ACC112 (cell line): ENCODE measurements at regions not wholly inside any gene's neighbourhood (a gene's known extent, or its start where the extent isn't known, plus 50 kb on each side); places are given as distances from the start of the nearest gene placed in this dataset.

Source experiments
- H2AFZ ChIP-seq: fragments of 200-600 bp; sonication (generic); one replicate; pipeline ENCODE4 v1.6.0; 2017; ENCODE audit warnings: antibody characterized with exemption, low read length; ENCODE audit not compliant: unreplicated experiment
- H3K27ac ChIP-seq: fragments of 200-600 bp; sonication (generic); 2 replicates; pipeline ENCODE4 v1.5.1; 2014; ENCODE audit warnings: low read depth, mild to moderate bottlenecking, antibody characterized with exemption, low read length, moderate library complexity
- H3K27me3 ChIP-seq: fragments of 200-600 bp; sonication (generic); 2 replicates; pipeline ENCODE4 v1.6.1; 2014; ENCODE audit warnings: mild to moderate bottlenecking, antibody characterized with exemption, low read length, moderate library complexity, mixed read lengths; ENCODE audit not compliant: insufficient read depth
- H3K36me3 ChIP-seq: fragments of 200-600 bp; sonication (generic); 2 replicates; pipeline ENCODE4 v1.6.1; 2016; ENCODE audit warnings: mild to moderate bottlenecking, antibody characterized with exemption, low read length, moderate library complexity, mixed read lengths; ENCODE audit not compliant: insufficient read depth
- H3K4me1 ChIP-seq: fragments of 200-600 bp; sonication (generic); one replicate; pipeline ENCODE4 v1.6.1; 2016; ENCODE audit warnings: low read length, mixed read lengths; ENCODE audit not compliant: insufficient read depth, unreplicated experiment, control insufficient read depth
- H3K4me3 ChIP-seq: fragments of 200-600 bp; sonication (generic); 2 replicates; pipeline ENCODE4 v1.5.1; 2014; ENCODE audit warnings: mild to moderate bottlenecking, low read depth, low read length
- H3K79me2 ChIP-seq: fragments of 200-600 bp; sonication (generic); one replicate; pipeline ENCODE4 v1.6.0; 2016; ENCODE audit warnings: low read length; ENCODE audit not compliant: control insufficient read depth, unreplicated experiment, insufficient read depth

DNA sequence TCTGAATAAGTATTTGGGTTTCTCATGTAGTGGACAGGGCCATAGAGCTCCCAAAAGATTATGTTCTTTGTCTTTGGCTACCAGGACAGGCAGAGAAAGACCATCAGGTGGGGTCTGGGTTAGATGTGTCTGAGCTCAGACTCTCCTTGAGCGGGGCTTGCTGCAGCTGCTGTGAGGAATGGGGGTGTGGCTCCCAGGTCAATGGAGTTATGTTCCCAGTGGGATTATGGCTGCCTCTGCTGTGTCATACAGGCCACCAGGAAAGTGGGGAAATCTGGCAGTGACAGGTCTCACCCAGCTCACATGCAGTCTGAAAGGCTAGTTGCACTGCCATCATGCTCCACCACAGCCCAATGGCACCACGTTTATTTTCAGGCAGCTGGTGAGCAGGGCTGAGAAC, 97.0 kb upstream of the FERD3L start:
- Histone ChIP-seq H3K79me2 (no peaks in the 10 kb centered on the region), H3K27me3 (no peaks in the 10 kb centered on the region), H3K36me3 (no peaks in the 10 kb centered on the region), H3K4me1 (no peaks in the 10 kb centered on the region), H2AFZ (no peak overlapping the region), H3K27ac (no peak overlapping the region), H3K4me3 (no peak overlapping the region)

- no peak overlapping the region for H3K27ac ChIP-seq
- no peak overlapping the region for H2AFZ ChIP-seq
Observed at GRCh38 chr7:19239951-19240350, 94.7 kb upstream of the FERD3L start.

GRCh38 chr7:19235680-19236079, 90.5 kb upstream of the FERD3L start:
- Histone ChIP-seq H2AFZ (no peak overlapping the region), H3K27me3 (no peaks in the 10 kb centered on the region), H3K4me3 (no peak overlapping the region), H3K36me3 (no peaks in the 10 kb centered on the region), H3K27ac (no peak overlapping the region), H3K4me1 (no peaks in the 10 kb centered on the region), H3K79me2 (no peaks in the 10 kb centered on the region)

More at GRCh38 chr7:19239951-19240350, 94.7 kb upstream of the FERD3L start:
- Histone ChIP-seq H3K27me3 (no peaks in the 10 kb centered on the region), H3K36me3 (no peaks in the 10 kb centered on the region), H3K79me2 (no peaks in the 10 kb centered on the region), H3K4me3 (no peak overlapping the region), H3K4me1 (no peaks in the 10 kb centered on the region)

GRCh38 chr7:19224951-19225350, 79.7 kb upstream of the FERD3L start:
- H3K27me3 ChIP-seq, result no peaks in the 10 kb centered on the region
- H3K4me1 ChIP-seq, result no peaks in the 10 kb centered on the region
- H3K4me3 ChIP-seq, result no peak overlapping the region
- no peaks in the 10 kb centered on the region for H3K36me3 ChIP-seq
- no peak overlapping the region for H2AFZ ChIP-seq
- no peak overlapping the region for H3K27ac ChIP-seq
- H3K79me2 ChIP-seq, result no peaks in the 10 kb centered on the region

DNA sequence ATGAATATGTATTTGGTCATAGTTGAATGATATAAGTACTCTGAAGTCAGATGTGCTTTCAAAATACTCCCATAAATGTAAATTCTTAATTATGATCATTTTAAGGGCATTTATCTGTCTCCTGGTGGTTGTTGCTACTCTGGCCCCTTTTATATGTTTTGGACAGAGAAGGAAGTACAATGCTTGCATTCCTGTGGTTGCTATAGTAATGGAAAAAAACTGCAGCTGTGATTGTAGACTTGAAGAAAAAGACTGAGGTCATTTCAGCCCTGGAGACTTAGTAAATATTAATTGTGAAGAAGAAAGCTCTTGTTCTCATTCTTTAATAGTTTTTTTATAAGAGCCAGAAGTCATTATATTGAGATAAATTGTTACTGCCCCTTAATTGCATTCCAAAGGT, 70.2 kb upstream of the FERD3L start:
- H3K4me1 ChIP-seq, result no peaks in the 10 kb centered on the region
- no peak overlapping the region for H3K27ac ChIP-seq
- no peak overlapping the region for H3K4me3 ChIP-seq
- H3K79me2 ChIP-seq, result no peaks in the 10 kb centered on the region
- no peaks in the 10 kb centered on the region for H3K36me3 ChIP-seq
- H3K27me3 ChIP-seq, result no peaks in the 10 kb centered on the region
- H2AFZ ChIP-seq, result peak overlapping the region; percentile 13

DNA sequence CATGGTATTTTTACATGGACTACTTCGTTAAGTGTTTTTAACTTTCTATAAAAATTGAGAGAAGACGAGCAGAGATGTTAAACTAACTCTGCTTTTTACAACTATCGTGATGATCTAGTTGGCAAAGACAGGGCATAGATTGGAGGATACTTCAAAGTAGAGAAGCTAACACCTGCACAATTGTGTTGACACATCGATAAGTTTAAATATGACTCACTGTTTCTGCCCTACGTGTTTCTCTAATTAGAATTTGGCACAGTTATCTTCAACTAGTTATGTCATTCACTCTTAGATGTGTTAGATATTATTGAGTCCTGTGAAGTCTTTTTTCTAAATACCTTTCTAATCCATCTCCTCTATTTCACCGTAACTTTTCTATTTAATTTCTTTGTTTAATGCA, 68.5 kb upstream of the FERD3L start:
- H2AFZ ChIP-seq, result no peak overlapping the region
- H3K27me3 ChIP-seq, result no peaks in the 10 kb centered on the region
- no peaks in the 10 kb centered on the region for H3K79me2 ChIP-seq
- no peak overlapping the region for H3K27ac ChIP-seq
- H3K4me1 ChIP-seq, result no peaks in the 10 kb centered on the region
- H3K36me3 ChIP-seq, result no peaks in the 10 kb centered on the region
- H3K4me3 ChIP-seq, result no peak overlapping the region

- Histone ChIP-seq H3K79me2 (no peaks in the 10 kb centered on the region), H3K36me3 (no peaks in the 10 kb centered on the region), H3K4me3 (no peak overlapping the region), H3K4me1 (no peaks in the 10 kb centered on the region), H2AFZ (peak overlapping the region; percentile 92), H3K27me3 (no peaks in the 10 kb centered on the region), H3K27ac (no peak overlapping the region)
Observed at GRCh38 chr7:19210893-19211413, 65.7 kb upstream of the FERD3L start.

GRCh38 chr7:19209166-19209696, 64.0 kb upstream of the FERD3L start:
- no peak overlapping the region for H3K4me3 ChIP-seq
- no peaks in the 10 kb centered on the region for H3K4me1 ChIP-seq
- H2AFZ ChIP-seq, result peak overlapping the region; percentile 22
- H3K36me3 ChIP-seq, result no peaks in the 10 kb centered on the region
- no peaks in the 10 kb centered on the region for H3K79me2 ChIP-seq
- H3K27me3 ChIP-seq, result no peaks in the 10 kb centered on the region
- H3K27ac ChIP-seq, result no peak overlapping the region

GRCh38 chr7:19206721-19207120, 61.5 kb upstream of the FERD3L start:
- Histone ChIP-seq H3K27me3 (no peaks in the 10 kb centered on the region), H3K4me1 (peaks cover 13% of the 10 kb centered on the region), H3K27ac (no peak overlapping the region), H3K4me3 (no peak overlapping the region), H3K36me3 (no peaks in the 10 kb centered on the region), H2AFZ (no peak overlapping the region), H3K79me2 (no peaks in the 10 kb centered on the region)

DNA sequence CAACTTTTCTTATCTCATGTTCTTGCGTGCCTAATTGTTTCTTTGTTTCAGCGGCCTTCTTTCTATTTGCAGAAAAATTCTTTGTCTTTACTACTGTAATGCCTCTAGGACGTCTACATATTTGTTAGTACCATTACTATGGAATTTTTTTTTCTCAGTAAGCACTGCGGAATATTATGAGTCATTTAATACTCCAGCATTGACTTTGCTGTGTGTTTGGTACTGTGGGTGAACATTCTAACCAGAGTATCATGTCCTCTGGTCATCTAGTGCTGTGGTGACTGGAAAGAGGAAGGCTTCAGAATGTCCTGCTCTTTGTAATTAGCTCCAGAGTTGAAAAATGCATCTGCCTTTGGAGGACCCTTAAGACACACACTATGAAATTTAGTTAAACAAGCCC, 58.5 kb upstream of the FERD3L start:
- Histone ChIP-seq H3K4me3 (no peak overlapping the region), H3K79me2 (no peaks in the 10 kb centered on the region), H3K27ac (no peak overlapping the region), H3K36me3 (no peaks in the 10 kb centered on the region), H2AFZ (no peak overlapping the region), H3K4me1 (peaks cover 13% of the 10 kb centered on the region), H3K27me3 (no peaks in the 10 kb centered on the region)

DNA sequence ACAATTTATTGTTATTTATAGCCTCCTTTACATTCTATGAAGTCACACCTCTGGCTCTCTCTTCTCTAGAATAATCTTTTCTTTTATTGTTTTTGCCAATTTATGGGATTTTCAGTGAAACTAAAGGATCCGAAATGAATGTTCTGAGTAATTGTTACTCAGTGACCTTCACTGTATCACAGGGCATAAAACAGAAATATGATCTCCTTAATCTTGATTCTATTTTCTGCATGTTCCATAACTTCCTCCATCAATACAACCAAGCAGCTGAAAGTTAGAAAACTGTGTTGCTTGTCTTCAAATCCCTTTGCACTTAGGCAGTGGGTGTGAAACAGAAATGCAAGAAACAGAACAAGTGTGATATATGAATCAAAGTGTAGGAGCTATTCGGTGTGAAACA, 57.4 kb upstream of the FERD3L start:
- Histone ChIP-seq H3K4me1 (peaks cover 13% of the 10 kb centered on the region), H3K36me3 (no peaks in the 10 kb centered on the region), H3K27me3 (no peaks in the 10 kb centered on the region), H3K27ac (no peak overlapping the region), H3K4me3 (no peak overlapping the region), H3K79me2 (no peaks in the 10 kb centered on the region), H2AFZ (peak overlapping the region; percentile 27)
